DMS114 treated with DMSO at 0.1 percent for 48 hours (cell line): ENCODE measurements at regions not wholly inside any gene's neighbourhood (a gene's known extent, or its start where the extent isn't known, plus 50 kb on each side); places are given as distances from the start of the nearest gene placed in this dataset.
"Not testable (repeated sequence)": the region's sequence is repeated elsewhere in the genome, so short reads cannot be mapped to it uniquely, and the experiment has no call there.

Experiments
- DNase-seq: peaks from one replicate; lab custom pipeline; 2025; ENCODE audit not compliant: unreplicated experiment; lab: John Stamatoyannopoulos, UW

- no peak for DNase-seq
Measured at GRCh38 chr2:236977852-236978398, 107.8 kb upstream of the COPS8 start.

- no peak for DNase-seq
Measured at GRCh38 chr2:236979664-236980063, 106.0 kb upstream of the COPS8 start.

- DNase-seq, result no peak
Measured at GRCh38 chr2:236980961-236981360, 104.7 kb upstream of the COPS8 start.

GRCh38 chr2:236981701-236982485, 103.8 kb upstream of the COPS8 start:
- DNase-seq, result no peak

- DNase-seq, result no peak
Measured at GRCh38 chr2:236982693-236983455, 102.8 kb upstream of the COPS8 start.

GRCh38 chr2:236984046-236984445, 101.6 kb upstream of the COPS8 start:
- no peak for DNase-seq

GRCh38 chr2:236985761-236986339, 99.8 kb upstream of the COPS8 start:
- no peak for DNase-seq

- DNase-seq, result no peak
Measured at GRCh38 chr2:236986524-236987330, 99.0 kb upstream of the COPS8 start.

- no peak for DNase-seq
Measured at GRCh38 chr2:236988216-236988615, 97.5 kb upstream of the COPS8 start.

- no peak for DNase-seq
Measured at GRCh38 chr2:236988690-236989624, 96.7 kb upstream of the COPS8 start.

GRCh38 chr2:236990552-236990951, 95.1 kb upstream of the COPS8 start:
- no peak for DNase-seq

GRCh38 chr2:236991874-236992273, 93.8 kb upstream of the COPS8 start:
- no peak for DNase-seq

GRCh38 chr2:236993286-236993685, 92.4 kb upstream of the COPS8 start:
- no peak for DNase-seq

- no peak for DNase-seq
Measured at GRCh38 chr2:236994361-236994760, 91.3 kb upstream of the COPS8 start.

GRCh38 chr2:236997069-236997715, 88.5 kb upstream of the COPS8 start:
- DNase-seq, result no peak

- DNase-seq, result no peak
Measured at GRCh38 chr2:236998236-236998635, 87.5 kb upstream of the COPS8 start.

GRCh38 chr2:236998758-236999157, 86.9 kb upstream of the COPS8 start:
- DNase-seq, result no peak

- no peak for DNase-seq
Measured at GRCh38 chr2:237000481-237000880, 85.2 kb upstream of the COPS8 start.

GRCh38 chr2:237005341-237005740, 80.3 kb upstream of the COPS8 start:
- DNase-seq, result not testable (repeated sequence)
